HFF-Myc (cell line): ENCODE measurements at regions not wholly inside any gene's neighbourhood (a gene's known extent, or its start where the extent isn't known, plus 50 kb on each side); places are given as distances from the start of the nearest gene placed in this dataset.

Experiments
- DNase-seq: peaks from one replicate; pipeline ENCODE4 v3.0.0-alpha.2; 2011; ENCODE audit warnings: low read depth; ENCODE audit errors: extremely low read depth
- H3K4me3 ChIP-seq: replicated peaks from 2 replicates; pipeline ENCODE4 v1.5.1; 2011; ENCODE audit warnings: low read depth, mild to moderate bottlenecking, control low read depth, low read length
- TF ChIP-seq, protein P1 (sequence below): IDR thresholded peaks from 2 replicates; pipeline ENCODE4 v1.5.1; 2012; ENCODE audit warnings: mild to moderate bottlenecking, low read depth, low read length, control low read depth; ENCODE audit errors: missing control alignments

DNA sequence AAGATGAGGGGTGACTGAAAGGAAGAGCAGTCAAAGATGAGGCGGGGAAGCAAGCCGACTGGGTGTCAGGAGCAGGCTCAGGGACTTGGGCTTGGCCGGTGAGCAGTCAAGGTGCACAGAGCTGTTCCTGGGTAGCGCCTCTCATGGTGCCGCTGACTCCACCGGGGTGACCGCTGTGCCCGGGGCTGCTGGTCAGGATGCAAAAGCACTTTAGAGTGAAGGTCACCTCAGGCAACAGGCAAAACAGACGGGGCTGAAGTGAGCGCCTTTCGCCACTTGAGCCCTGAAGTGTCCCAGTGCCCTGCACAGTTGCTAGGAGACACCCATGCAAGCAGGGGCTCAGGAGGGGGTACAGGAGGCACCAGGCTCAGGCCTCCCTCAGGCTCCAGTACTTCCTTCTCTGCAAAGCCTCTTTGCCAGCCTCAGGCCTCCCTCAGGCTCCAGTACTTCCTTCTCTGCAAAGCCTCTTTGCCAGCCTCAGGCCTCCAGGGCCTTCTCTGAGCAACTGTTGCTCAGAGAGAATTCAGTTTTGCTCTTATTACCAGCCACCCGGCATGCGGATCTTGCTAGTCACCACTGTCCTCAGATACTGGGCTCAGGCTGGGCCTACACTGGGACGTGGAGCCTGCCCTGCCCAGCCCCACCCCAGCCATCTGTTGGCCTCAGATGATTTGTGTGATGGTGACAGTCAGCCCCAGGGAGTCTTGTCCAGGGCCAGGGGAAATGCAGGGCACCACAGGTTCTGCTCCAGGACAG is 99.7 kb upstream of the IRF2BP2 start:
- no peak overlapping the region for H3K4me3 ChIP-seq
- TF ChIP-seq, protein P1, sequence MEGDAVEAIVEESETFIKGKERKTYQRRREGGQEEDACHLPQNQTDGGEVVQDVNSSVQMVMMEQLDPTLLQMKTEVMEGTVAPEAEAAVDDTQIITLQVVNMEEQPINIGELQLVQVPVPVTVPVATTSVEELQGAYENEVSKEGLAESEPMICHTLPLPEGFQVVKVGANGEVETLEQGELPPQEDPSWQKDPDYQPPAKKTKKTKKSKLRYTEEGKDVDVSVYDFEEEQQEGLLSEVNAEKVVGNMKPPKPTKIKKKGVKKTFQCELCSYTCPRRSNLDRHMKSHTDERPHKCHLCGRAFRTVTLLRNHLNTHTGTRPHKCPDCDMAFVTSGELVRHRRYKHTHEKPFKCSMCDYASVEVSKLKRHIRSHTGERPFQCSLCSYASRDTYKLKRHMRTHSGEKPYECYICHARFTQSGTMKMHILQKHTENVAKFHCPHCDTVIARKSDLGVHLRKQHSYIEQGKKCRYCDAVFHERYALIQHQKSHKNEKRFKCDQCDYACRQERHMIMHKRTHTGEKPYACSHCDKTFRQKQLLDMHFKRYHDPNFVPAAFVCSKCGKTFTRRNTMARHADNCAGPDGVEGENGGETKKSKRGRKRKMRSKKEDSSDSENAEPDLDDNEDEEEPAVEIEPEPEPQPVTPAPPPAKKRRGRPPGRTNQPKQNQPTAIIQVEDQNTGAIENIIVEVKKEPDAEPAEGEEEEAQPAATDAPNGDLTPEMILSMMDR: no peak
- DNase-seq: no peak

GRCh38 chr1:234708700-234709395 is 98.9 kb upstream of the IRF2BP2 start:
- TF ChIP-seq, protein P1: no peak
- no peak overlapping the region for H3K4me3 ChIP-seq
- no peak for DNase-seq

DNA sequence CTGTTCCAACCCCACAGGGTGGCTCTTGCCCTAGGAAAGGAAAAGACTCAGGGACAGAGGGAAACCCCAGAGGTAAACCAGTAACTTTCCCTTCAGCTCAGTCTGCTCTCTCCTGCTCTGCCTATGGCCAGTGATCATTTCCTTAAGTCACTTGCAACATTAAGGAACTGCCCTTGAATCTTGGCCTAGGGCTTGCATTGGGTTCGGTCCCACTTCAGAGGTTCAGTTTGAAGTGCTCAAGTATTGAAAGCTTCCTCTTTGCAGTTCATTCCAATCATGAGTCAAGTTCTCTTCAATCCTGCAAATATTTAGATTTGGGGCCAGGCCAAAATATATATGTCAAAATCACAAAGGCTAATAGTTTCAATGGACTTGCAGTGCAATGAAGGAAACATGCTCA is 97.7 kb upstream of the IRF2BP2 start:
- no peak for DNase-seq
- no peak overlapping the region for H3K4me3 ChIP-seq
- TF ChIP-seq, protein P1: no peak

DNA sequence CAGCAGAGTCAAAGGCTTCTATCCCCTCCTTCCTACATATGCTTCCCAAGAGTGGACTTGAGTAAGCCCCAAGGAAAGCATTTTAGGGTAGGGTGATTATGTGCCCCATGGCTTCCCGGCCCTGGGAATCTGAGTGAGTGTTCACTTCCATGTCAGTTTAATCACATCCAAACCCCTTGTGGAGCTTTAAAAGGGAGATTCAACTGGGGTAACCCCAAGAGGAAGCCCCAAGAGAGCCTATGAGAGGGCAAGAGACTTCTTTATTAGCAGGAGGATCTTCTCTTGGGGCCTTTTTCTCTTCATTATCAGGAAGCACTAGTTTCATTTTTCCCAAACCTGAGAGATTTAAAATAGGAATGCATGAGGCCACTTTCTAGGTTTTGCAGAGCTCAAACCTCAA is 97.0 kb upstream of the IRF2BP2 start:
- DNase-seq: no peak
- TF ChIP-seq, protein P1: no peak

DNA sequence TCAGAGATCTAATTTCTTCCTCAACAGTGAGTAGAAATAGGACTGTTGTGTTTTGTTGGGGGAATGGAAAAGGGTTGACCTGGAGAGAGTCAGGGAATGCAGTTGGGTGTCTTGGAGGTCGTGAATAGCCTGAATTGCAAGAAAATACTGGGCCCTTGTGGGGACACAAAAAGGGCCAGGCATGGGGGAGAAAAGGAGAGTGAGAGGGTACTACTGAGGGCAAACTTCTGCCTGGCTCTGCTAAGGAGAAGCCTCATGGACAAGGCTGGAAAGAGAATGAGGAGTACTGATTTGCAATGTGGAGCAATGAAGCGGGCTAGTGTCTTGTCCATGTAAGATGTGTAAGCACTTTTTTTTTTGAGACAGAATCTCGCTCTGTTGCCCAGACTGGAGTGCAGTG is 96.2 kb upstream of the IRF2BP2 start:
- TF ChIP-seq, protein P1: no peak
- no peak for DNase-seq
- H3K4me3 ChIP-seq: no peak overlapping the region

More for the DNA sequence above, 97.0 kb upstream of the IRF2BP2 start:
- no peak overlapping the region for H3K4me3 ChIP-seq

DNA sequence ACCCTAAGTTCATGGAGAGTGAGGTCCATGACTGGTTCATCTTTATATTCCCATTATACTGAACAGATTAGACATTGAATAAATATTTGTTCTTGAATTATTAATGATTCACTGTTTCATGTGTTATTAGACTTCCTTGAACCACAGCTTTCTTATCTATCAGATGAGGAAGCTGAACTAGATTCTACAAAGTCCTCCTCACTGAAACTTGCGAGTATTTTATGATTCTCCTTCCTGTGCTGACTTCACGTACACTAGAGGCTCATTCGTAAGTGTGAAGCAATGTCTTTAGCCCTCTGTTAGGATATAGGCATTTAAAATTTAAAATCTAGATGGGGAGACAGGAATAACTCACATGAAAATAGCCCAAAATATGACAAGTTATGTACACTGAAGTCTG is 95.6 kb upstream of the IRF2BP2 start:
- H3K4me3 ChIP-seq: no peak overlapping the region
- TF ChIP-seq, protein P1: no peak
- no peak for DNase-seq
